Inflammatory macrophage treated with lipopolysaccharide for 1 hour (primary cell): ENCODE measurements at regions not wholly inside any gene's neighbourhood (a gene's known extent, or its start where the extent isn't known, plus 50 kb on each side); places are given as distances from the start of the nearest gene placed in this dataset.
A peak's percentile ranks its signal among the peaks of the same experiment; 100 is the strongest.

Experiments
- DNase-seq, 2 donors: peaks; one replicate each; pipeline ENCODE4 v3.0.0-alpha.2; 2020 to 2022

DNA sequence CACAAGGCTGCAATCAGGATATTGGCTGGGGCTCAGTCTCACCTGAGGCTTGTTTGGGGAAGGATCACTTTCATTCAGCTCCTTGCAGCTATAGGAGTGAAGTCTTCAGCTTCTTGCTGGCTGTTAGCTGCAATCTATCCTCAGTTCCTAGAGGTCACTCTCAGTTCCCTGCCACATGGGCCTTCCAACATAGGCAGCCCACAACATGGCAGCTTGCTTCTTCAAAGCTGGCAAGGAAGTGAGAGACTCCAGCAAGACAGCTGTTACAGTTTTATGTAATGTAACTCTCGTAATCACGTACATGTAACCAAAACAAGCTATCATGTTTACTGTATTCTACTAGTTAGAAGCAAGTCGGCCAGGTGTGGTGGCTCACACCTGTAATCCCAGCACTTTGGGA lies 226.9 kb downstream of the CDC5L start:
- no peak for DNase-seq

- no peak for DNase-seq
These were observed 228.1 kb downstream of the CDC5L start for GRCh38 chr6:44615621-44616020.

GRCh38 chr6:44617416-44617815 lies 229.9 kb downstream of the CDC5L start:
- DNase-seq = no peak

DNA sequence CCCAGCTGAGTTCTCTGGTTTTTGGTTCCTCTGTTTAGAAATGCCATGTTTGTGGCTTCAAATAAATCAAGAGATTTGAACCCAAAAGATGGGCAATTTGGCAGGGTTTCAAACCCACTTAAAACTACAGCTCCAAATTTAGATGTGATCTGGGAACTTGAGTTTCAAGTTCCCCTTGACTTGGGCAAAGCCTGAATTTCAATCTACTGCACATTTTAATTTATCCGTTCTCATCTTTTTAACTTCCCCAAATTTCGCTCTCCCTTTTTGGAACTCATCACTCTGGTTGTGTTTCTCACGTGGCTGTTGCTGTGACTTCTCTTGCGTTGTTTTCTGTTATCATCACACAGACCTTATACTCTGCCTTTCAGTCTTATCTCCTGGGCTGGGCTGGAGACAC lies 230.9 kb downstream of the CDC5L start:
- DNase-seq = peak; percentile 16 to 40

DNA sequence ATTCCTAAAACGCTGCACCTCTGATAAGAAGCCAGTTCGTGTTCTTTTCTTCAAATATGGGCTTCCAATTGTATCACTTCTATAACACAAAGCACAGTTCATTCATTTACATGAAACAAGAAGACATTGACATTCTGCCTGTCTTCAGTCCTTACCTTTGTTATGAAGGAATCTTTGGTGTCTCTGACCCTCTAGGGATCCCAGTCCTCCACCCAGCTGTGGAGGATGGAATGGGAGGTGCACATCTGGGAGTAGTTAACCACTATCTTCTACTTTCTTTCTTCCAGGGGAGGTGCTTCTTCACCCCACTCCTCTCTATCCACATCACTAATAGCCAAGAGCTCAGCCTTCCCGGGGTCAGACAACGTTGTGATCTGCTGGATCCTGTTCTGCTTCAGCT lies 233.4 kb downstream of the CDC5L start:
- no peak for DNase-seq

GRCh38 chr6:44621846-44622245 lies 234.3 kb downstream of the CDC5L start:
- no peak for DNase-seq

DNA sequence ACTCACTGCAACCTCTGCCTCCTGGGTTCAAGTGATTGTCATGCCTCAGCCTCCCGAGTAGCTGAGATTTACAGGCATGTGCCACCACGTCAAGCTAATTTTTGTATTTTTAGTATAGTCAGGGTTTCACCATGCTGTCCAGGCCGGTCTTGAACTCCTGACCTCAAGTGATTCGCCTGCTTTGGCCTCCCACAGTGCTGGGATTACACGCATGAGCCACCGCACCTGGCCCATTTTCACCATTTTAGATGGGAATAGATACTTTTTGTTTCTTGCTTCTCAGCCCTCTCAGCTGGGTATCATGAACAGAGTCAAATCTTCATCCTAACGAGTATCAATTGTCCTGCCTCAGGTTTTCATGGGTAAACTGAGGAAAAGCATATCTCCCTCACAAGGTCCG lies 235.0 kb downstream of the CDC5L start:
- no peak for DNase-seq

DNA sequence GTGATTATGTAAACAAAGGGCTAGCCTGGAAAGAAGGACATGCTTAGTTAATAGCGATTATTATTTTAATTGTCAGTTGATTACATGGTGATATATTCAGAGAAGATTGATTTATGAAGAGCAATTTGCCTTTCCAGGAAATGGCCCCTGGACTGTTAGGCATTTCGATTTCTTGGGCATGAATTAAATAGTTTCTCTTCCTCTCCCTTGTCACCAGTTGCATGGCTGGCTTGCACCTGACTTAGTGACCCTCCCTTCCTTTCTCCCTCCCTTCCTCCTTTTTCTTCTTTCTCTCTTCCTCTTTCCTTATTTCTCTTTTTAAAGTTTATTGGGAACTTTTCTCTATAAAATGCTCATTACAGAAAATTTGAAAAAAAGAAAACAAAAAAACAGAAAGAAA lies 235.4 kb downstream of the CDC5L start:
- DNase-seq = peak in 1 of 2 donors; percentile 20

- DNase-seq = no peak
These were observed 236.7 kb downstream of the CDC5L start for GRCh38 chr6:44624226-44624625.

DNA sequence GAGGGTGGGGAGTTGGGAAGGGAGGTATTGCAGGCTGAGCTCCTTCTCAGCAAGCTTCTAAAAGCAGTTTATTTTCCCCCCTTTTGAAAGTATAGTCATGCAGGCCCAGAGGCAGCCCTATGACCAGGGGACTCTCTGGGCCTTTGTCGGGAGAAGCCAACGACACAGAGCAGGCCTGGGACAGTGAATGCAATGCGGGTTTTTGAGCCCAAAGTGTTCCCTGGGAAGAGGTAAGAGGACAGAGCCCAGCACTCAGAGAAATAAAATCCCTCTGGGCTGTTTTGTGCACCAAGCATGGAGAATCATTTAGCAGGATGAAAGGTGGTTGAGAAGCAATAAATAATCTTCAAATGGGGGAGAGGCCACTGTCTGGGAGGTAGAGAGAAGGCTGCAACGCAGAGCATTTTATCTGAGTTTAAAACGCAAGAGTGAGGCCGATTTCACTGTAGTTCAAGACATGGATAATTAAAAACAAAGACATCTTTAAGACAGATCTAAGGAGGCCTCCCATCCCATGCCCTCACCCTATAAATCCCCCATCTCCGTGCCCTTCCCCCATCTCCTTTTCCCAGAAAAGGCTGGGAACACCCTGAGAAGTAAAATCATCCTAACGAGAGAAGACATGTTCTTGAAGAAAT lies 237.5 kb downstream of the CDC5L start:
- no peak for DNase-seq

DNA sequence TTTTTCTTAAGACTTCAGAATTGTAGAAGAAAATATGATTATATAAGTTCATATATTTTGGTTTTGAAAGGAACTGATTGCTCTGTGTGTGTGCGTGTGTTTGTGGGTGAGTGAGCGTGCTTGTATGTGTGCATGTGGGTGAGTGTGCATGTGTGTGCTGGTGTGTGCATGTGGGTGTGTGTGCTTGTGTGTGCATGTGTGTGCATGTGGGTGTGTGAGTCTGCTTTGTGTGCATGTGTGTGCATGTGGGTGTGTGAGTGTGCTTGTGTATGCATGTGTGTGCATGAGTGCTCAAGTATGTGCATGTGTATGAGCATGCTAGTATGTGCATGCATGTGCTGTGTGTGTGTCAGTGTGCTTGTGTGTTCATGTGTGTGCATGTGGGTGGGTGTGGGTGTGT lies 238.5 kb downstream of the CDC5L start:
- no peak for DNase-seq

GRCh38 chr6:44626616-44627015 lies 239.1 kb downstream of the CDC5L start:
- DNase-seq = no peak

DNA sequence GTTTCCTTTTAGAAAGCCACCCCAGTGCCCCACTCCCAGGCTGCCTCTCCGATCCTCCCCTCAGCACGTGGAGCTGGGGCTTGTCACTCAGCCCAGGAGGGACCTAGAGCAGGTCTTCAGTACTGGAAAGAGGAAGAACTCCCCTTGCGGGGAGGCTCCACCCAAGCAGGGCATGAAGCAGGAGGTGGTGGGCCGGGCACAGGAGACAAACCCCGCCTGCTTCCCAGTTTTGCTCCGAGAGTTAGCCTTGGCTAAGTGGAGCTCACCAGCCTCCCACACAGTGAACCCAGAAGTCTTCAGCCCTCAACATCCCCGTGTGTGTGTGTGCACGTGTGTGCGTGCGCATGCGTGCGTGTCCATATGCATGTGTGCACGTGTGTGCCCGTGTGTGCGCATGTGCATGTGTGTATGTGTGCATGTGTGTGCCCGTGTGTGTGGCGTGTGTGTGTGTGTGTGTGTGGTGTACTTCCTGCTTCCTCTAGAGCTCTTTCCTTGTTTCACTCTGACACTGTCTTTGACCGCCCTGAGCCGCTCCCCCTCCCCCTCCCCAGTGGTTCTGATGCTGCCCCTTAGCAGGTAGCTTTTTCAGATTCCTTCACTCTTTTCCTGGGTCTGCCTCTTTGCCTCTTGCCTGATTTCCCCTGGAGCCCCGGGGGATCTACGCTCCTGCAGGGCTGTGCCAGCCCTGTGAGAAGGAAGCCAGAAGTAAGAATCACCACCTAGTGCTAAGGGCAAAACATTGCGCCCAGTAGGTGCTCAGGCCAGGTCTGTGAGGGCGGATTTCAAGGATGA lies 239.8 kb downstream of the CDC5L start:
- DNase-seq = peak; percentile 48 to 66

DNA sequence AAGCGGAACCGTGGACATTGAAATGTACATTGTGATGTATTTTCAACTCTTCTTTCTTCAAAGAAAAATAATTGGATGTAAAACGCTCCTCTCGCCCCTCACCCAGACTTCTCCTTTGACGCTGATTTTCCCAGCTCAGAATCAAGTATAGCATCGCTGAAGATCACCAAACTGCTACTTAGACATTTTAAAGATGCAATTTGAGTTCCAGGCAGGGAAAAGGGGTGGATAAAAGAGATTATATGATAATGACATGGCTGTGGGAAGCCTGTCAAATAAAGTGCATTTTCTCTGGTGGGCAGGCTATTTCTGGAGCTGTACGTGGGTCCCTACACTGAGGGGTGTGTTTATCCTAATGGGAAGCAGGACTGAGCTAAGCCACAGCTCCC lies 240.4 kb downstream of the CDC5L start:
- no peak for DNase-seq

GRCh38 chr6:44628347-44628746 lies 240.8 kb downstream of the CDC5L start:
- no peak for DNase-seq

- no peak for DNase-seq
These were observed 242.1 kb downstream of the CDC5L start for GRCh38 chr6:44629636-44630035.

- peak; percentile 37 to 49 for DNase-seq
These were observed 242.9 kb downstream of the CDC5L start for GRCh38 chr6:44630125-44631028.

DNA sequence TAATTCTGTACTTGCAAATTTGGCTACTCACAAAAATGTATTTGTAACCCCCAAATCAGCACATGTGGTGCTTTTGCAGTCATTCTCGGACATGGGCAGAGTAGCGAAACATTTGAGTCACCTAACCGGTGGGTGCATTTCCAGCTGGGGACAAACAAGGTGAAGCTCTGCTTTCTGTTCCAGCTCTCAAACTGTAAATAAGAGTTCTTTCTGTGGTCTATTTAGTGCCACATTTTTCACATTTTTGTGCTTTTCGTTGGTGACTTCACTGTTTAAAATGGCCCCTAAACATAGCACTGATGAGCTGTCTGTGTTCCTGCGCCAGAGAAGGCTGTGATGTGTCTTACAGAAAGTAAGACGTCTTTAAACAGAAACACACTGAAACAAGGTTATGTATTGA lies 244.5 kb downstream of the CDC5L start:
- DNase-seq = no peak

GRCh38 chr6:44634321-44634720 lies 246.8 kb downstream of the CDC5L start:
- no peak for DNase-seq

- no peak for DNase-seq
These were observed 248.0 kb downstream of the CDC5L start for GRCh38 chr6:44635486-44635885.

DNA sequence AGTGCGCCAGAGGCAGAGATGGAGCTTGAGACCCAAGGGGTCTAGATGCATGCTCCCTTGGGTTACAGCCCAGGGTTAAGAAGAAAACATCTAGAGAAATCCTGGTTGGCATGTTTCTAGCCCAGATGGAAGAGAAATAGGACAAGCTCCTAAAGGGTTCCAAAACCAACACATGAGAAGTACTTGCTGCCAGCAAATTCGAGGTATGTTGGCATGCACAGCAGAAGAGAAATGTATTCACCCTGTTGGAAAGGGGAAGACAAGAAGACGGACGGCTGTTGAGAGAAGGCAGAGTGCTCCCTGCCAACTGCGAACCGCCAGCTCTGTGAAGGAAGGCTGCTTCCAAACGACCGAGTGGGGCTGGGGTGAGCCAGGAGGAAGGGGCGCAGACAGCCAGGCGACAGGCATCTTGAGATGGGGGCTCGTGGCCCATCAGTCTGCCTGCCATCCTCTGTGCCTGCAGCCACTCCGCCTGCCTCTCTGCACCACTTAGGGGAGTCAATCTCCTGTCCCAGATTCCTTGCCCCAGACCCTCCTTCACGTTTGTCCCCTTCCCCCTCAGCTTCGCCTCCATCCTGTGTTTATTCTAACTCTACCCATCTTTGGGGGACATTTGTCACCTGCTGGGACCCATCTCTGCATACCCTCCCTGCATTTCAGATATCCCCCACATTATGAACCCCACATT lies 249.2 kb downstream of the CDC5L start:
- no peak for DNase-seq

DNA sequence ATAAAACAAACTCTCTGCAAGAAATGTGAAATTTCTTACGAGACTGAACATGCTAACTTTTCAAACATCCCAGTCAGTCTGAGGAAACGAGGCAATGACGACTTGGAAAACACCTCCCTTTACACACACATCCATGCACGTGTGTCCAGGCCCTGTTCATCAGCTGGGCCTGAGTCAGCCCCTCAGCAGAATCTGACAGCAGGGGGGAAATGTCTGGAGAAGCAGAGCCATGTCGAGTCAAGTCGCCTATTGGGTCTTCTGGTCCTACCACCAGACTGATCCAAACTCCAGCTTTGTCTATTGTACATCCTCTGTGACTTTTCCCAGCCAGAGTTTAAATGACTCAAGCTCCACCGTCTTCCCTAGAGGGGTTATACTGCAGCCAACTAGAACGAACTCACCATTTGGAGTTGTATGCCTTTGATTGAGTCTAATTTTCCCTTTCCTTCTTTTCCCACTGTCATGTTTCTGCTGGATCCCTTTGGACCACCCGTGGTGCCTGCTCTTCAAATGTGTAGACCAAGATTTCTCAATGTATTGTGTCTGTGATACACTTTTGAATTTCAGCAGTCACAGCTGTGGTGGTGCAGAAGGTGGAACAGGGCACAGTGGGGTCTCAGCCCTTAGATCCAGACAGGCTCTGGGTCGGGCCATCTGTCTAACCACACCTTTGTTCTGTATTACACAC lies 254.0 kb downstream of the CDC5L start:
- no peak for DNase-seq
